ENCODE measurements at regions not wholly inside any gene's neighbourhood (a gene's known extent, or its start where the extent isn't known, plus 50 kb on each side); places are given as distances from the start of the nearest gene placed in this dataset.

DNA sequence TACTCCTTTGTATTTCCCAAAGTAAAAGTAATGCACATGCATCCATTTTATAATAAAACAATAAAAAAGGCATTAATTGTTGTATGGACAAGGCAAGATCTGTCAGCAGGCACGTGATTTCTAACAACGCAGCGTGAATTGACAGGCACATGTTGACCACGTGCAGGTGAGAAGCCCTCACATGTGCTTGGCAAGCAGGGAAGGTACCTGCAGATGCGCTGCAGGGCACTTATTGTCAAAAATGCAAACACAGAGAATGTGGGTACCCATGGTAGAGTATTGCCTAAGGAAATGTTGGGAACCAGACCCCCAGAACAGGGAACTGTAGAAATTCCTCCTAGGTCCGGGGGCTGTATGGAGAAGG lies 515.0 kb upstream of the HS6ST1 start (continued):
- TF ChIP-seq, protein P1, sequence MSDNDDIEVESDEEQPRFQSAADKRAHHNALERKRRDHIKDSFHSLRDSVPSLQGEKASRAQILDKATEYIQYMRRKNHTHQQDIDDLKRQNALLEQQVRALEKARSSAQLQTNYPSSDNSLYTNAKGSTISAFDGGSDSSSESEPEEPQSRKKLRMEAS (IDR thresholded peaks at IDR 0.05), result no peak
- TF ChIP-seq SP1 (IDR thresholded peaks at IDR 0.05) (no peak), FOXA2 (IDR thresholded peaks at IDR 0.05) (no peak)

DNA sequence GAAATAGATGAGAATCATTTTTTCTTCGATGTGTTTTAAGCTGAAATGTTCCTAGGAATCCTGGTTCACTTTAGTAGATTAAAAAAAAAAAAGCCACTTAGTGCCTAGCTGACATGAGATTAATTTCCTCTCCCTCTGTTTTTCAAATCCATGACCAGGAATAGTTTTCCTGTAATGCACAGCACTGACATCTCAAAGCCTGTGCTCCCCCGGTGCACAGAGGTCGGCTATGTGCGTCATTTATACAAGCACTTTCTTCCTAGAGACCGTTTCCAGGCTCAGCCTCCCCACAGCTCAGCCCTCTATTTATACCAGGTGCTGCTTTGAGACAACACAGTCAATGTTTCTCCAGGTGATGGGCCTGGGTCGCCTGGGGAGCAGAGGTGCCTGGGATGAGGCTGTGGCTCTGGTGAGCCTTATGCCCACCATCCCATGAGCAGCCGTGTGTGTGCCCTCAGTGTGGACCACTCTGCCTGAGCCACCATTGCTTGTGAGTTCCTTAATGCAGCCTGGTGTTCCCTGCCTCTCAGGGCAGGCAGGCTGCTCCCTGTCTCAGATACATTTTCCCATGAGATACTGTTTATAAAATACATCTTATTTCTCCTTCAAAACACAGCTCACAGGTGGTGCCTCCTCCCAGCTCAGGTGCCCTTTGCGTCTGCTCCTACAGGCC lies 515.7 kb upstream of the HS6ST1 start:
- TF ChIP-seq SP1 (IDR thresholded peaks at IDR 0.05) (no peak), HNF4G (IDR thresholded peaks at IDR 0.05) (no peak), JUND (IDR thresholded peaks at IDR 0.05) (no peak), GABPA (IDR thresholded peaks at IDR 0.05 in 1 of 2, conservative IDR thresholded peaks at IDR 0.05 in 1 of 2) (no peak), NR2F2 (IDR thresholded peaks at IDR 0.05) (no peak), RXRA (IDR thresholded peaks at IDR 0.05) (no peak), EGR1 (IDR thresholded peaks at IDR 0.05; ENCODE audit: low read depth in 2 of 2) (no peak), HNF4A (conservative IDR thresholded peaks at IDR 0.05) (no peak), CTCF (IDR thresholded peaks at IDR 0.05; ENCODE audit: low read depth, low read length, missing input control) (no peak), ATF3 (IDR thresholded peaks at IDR 0.05) (no peak), FOXA1 (IDR thresholded peaks at IDR 0.05) (no peak), RAD21 (IDR thresholded peaks at IDR 0.05) (no peak), FOXA2 (IDR thresholded peaks at IDR 0.05) (no peak), YY1 (IDR thresholded peaks at IDR 0.05) (no peak), TAF1 (conservative IDR thresholded peaks at IDR 0.05) (no peak)
- TF ChIP-seq, protein P2, sequence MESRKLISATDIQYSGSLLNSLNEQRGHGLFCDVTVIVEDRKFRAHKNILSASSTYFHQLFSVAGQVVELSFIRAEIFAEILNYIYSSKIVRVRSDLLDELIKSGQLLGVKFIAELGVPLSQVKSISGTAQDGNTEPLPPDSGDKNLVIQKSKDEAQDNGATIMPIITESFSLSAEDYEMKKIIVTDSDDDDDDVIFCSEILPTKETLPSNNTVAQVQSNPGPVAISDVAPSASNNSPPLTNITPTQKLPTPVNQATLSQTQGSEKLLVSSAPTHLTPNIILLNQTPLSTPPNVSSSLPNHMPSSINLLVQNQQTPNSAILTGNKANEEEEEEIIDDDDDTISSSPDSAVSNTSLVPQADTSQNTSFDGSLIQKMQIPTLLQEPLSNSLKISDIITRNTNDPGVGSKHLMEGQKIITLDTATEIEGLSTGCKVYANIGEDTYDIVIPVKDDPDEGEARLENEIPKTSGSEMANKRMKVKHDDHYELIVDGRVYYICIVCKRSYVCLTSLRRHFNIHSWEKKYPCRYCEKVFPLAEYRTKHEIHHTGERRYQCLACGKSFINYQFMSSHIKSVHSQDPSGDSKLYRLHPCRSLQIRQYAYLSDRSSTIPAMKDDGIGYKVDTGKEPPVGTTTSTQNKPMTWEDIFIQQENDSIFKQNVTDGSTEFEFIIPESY (IDR thresholded peaks at IDR 0.05), result no peak
- TF ChIP-seq, protein P1 (IDR thresholded peaks at IDR 0.05), result no peak
- TF ChIP-seq, protein P3, sequence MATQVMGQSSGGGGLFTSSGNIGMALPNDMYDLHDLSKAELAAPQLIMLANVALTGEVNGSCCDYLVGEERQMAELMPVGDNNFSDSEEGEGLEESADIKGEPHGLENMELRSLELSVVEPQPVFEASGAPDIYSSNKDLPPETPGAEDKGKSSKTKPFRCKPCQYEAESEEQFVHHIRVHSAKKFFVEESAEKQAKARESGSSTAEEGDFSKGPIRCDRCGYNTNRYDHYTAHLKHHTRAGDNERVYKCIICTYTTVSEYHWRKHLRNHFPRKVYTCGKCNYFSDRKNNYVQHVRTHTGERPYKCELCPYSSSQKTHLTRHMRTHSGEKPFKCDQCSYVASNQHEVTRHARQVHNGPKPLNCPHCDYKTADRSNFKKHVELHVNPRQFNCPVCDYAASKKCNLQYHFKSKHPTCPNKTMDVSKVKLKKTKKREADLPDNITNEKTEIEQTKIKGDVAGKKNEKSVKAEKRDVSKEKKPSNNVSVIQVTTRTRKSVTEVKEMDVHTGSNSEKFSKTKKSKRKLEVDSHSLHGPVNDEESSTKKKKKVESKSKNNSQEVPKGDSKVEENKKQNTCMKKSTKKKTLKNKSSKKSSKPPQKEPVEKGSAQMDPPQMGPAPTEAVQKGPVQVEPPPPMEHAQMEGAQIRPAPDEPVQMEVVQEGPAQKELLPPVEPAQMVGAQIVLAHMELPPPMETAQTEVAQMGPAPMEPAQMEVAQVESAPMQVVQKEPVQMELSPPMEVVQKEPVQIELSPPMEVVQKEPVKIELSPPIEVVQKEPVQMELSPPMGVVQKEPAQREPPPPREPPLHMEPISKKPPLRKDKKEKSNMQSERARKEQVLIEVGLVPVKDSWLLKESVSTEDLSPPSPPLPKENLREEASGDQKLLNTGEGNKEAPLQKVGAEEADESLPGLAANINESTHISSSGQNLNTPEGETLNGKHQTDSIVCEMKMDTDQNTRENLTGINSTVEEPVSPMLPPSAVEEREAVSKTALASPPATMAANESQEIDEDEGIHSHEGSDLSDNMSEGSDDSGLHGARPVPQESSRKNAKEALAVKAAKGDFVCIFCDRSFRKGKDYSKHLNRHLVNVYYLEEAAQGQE (IDR thresholded peaks at IDR 0.05), result no peak
- Histone ChIP-seq H3K9ac (ENCODE audit: low read depth in 1 of 2, low read length in 2 of 2) (no peak overlapping the region), H3K9me3 (ENCODE audit: control insufficient read depth in 4 of 4, low read length in 3 of 4) (no peaks in the 10 kb centered on the region), H3K36me3 (ENCODE audit: control insufficient read depth in 4 of 4, insufficient read depth in 3 of 4, low read depth in 1 of 4, low read length in 3 of 4) (no peaks in the 10 kb centered on the region), H3K27me3 (ENCODE audit: control insufficient read depth in 4 of 4, insufficient read depth in 4 of 4, low read length in 3 of 4) (no peaks in the 10 kb centered on the region), H3K27ac (ENCODE audit: low read depth in 1 of 2, low read length in 2 of 2) (no peak overlapping the region), H3K4me3 (ENCODE audit: low read depth in 1 of 3, low read length in 3 of 3) (no peak overlapping the region), H3K4me1 (ENCODE audit: control insufficient read depth in 4 of 4, insufficient read depth in 4 of 4, low read length in 3 of 4) (no peaks in the 10 kb centered on the region)
- WGBS, result 55% methylated on average over 8 of the region's 8 CpGs
- DNase-seq (ENCODE audit: low spot score), result no peak

All from liver (tissue), 8 donors.